ENCODE measurements at regions not wholly inside any gene's neighbourhood (a gene's known extent, or its start where the extent isn't known, plus 50 kb on each side); places are given as distances from the start of the nearest gene placed in this dataset.

- no peak for DNase-seq
Measured at GRCh38 chr12:125436686-125437085, 371.5 kb downstream of the AACS start.

- no peak for DNase-seq
Measured at GRCh38 chr12:125440399-125440798, 375.2 kb downstream of the AACS start.

- no peak for DNase-seq
Measured at GRCh38 chr12:125443341-125443740, 378.1 kb downstream of the AACS start.

GRCh38 chr12:125451408-125451807 is 386.2 kb downstream of the AACS start:
- no peak for DNase-seq

GRCh38 chr12:125453751-125454150 is 388.5 kb downstream of the AACS start:
- no peak for DNase-seq

- DNase-seq, result no peak
Measured at GRCh38 chr12:125454291-125454690, 389.1 kb downstream of the AACS start.

- no peak for DNase-seq
Measured at GRCh38 chr12:125454786-125455480, 389.7 kb downstream of the AACS start.

- DNase-seq, result no peak
Measured at GRCh38 chr12:125455556-125455955, 390.3 kb downstream of the AACS start.

- DNase-seq, result no peak
Measured at GRCh38 chr12:125458552-125459268, 393.5 kb downstream of the AACS start.

GRCh38 chr12:125461831-125462230 is 396.6 kb downstream of the AACS start:
- no peak for DNase-seq

GRCh38 chr12:125463386-125463785 is 398.2 kb downstream of the AACS start:
- DNase-seq, result no peak

GRCh38 chr12:125467363-125467762 is 402.1 kb downstream of the AACS start:
- DNase-seq, result no peak

- no peak for DNase-seq
Measured at GRCh38 chr12:125469683-125470082, 404.4 kb downstream of the AACS start.

- no peak for DNase-seq
Measured at GRCh38 chr12:125470838-125471783, 405.9 kb downstream of the AACS start.

GRCh38 chr12:125473501-125473900 is 408.3 kb downstream of the AACS start:
- no peak for DNase-seq

GRCh38 chr12:125487336-125487735 is 422.1 kb downstream of the AACS start:
- no peak for DNase-seq

- no peak for DNase-seq
Measured at GRCh38 chr12:125491553-125491952, 426.3 kb downstream of the AACS start.

- DNase-seq, result no peak
Measured at GRCh38 chr12:125492354-125493270, 427.4 kb downstream of the AACS start.

GRCh38 chr12:125493704-125494308 is 428.6 kb downstream of the AACS start:
- no peak for DNase-seq

GRCh38 chr12:125503128-125503527 is 437.9 kb downstream of the AACS start:
- no peak for DNase-seq

GRCh38 chr12:125509195-125509594 is 444.0 kb downstream of the AACS start:
- DNase-seq, result no peak

Measured in hematopoietic multipotent progenitor cell treated with erythropoietin and hydrocortisone succinate and interleukin-3 and kit ligand, for 4 days (in vitro differentiated cells).